ENCODE measurements at regions not wholly inside any gene's neighbourhood (a gene's known extent, or its start where the extent isn't known, plus 50 kb on each side); places are given as distances from the start of the nearest gene placed in this dataset.
A peak's percentile ranks its signal among the peaks of the same experiment; 100 is the strongest.
"Not testable (repeated sequence)": the region's sequence is repeated elsewhere in the genome, so short reads cannot be mapped to it uniquely, and the experiment has no call there.

DNA sequence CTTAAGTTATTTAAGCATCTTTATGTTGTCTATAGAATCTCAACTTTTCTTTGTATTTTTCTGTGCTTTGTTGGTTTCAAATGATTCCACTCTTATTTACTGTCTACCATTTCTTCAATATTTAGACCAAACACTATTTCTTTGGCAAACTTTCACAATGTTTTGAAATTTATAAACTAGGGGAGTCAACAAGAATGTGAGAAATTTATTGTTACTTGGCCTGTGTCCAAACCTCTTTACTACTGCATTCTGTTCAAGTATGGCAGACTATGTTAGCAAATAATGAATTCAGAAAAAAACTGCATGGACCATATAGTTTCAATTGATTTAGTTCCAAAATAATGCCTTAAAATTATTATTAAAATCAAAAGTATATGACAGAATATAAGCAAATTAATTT, 470.2 kb downstream of the FBXO15 start:
- H3K27me3 ChIP-seq (ENCODE audit: low read depth, low read length), result peaks cover 5% of the 10 kb centered on the region; the same call in 1 of the 2 replicates
- H3K27ac ChIP-seq (ENCODE audit: low read length), result no peak overlapping the region

DNA sequence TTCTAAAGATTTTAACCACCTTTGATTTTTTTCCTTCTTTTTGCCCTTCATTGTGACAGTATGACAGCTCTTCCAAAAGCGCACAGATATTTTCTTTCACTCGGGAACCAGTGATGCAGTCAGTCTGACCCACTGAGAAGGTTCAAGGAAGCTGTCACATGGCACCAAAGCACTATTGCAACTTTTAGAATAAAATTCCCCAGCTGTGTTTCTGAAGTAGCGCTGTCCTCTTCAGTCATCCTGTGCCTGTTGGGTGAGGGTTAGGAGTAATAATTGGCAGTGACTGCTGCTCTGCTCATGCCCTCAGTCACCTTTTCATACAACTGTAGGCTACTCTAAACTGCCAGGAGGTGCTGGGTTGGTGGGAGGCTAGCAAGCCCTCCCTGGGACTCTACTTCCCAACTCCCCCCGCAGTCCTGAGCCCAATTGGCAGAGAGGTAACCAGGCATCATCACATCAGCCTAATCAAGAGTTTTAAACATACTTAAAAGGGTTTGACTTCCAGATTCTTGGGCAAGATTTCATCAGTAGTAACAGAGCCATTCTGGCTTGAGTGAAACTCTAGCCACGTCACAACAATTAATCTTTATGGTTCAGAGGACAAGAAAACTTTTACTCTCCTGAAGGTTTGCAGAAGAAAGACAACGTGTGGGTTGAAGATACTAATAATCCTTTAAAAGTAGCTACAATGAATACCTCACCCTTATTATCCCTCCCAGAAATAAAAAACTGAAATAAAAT, 473.3 kb downstream of the FBXO15 start:
- Histone ChIP-seq H3K9ac (ENCODE audit: low read length) (no peak overlapping the region), H3K4me1 (ENCODE audit: low read length) (peaks cover 9% of the 10 kb centered on the region), H3K36me3 (replicated peaks; ENCODE audit: low read depth, low read length) (no peaks in the 10 kb centered on the region), H3K4me3 (ENCODE audit: low read length) (no peak overlapping the region), H3K27me3 (ENCODE audit: low read depth, low read length) (peaks cover 5% of the 10 kb centered on the region; the same call in 1 of the 2 replicates), H2AFZ (ENCODE audit: low read depth, low read length) (no peak overlapping the region), H3K79me2 (ENCODE audit: low read length) (no peaks in the 10 kb centered on the region), H3K27ac (ENCODE audit: low read length) (no peak overlapping the region), H4K20me1 (ENCODE audit: insufficient read depth, low read length) (no peaks in the 10 kb centered on the region), H3K4me2 (ENCODE audit: low read length) (no peak overlapping the region), H3K9me3 (ENCODE audit: insufficient read depth, low read length) (no peaks in the 10 kb centered on the region)
- TF ChIP-seq, protein P1, sequence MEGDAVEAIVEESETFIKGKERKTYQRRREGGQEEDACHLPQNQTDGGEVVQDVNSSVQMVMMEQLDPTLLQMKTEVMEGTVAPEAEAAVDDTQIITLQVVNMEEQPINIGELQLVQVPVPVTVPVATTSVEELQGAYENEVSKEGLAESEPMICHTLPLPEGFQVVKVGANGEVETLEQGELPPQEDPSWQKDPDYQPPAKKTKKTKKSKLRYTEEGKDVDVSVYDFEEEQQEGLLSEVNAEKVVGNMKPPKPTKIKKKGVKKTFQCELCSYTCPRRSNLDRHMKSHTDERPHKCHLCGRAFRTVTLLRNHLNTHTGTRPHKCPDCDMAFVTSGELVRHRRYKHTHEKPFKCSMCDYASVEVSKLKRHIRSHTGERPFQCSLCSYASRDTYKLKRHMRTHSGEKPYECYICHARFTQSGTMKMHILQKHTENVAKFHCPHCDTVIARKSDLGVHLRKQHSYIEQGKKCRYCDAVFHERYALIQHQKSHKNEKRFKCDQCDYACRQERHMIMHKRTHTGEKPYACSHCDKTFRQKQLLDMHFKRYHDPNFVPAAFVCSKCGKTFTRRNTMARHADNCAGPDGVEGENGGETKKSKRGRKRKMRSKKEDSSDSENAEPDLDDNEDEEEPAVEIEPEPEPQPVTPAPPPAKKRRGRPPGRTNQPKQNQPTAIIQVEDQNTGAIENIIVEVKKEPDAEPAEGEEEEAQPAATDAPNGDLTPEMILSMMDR (IDR thresholded peaks at IDR 0.05; ENCODE audit: low read depth, low read length), result no peak
- no peak for TF ChIP-seq EZH2phosphoT487 (IDR thresholded peaks at IDR 0.05; ENCODE audit: low read depth)

More for the DNA sequence above, 470.2 kb downstream of the FBXO15 start:
- no peaks in the 10 kb centered on the region for H3K79me2 ChIP-seq (ENCODE audit: low read length)
- H3K4me1 ChIP-seq (ENCODE audit: low read length), result peaks cover 20% of the 10 kb centered on the region
- H4K20me1 ChIP-seq (ENCODE audit: insufficient read depth, low read length), result no peaks in the 10 kb centered on the region
- H3K4me3 ChIP-seq (ENCODE audit: low read length), result no peak overlapping the region
- no peaks in the 10 kb centered on the region for H3K9me3 ChIP-seq (ENCODE audit: insufficient read depth, low read length)
- H3K9ac ChIP-seq (ENCODE audit: low read length), result no peak overlapping the region
- H3K36me3 ChIP-seq (replicated peaks; ENCODE audit: low read depth, low read length), result no peaks in the 10 kb centered on the region
- H3K4me2 ChIP-seq (ENCODE audit: low read length), result no peak overlapping the region
- TF ChIP-seq EZH2phosphoT487 (IDR thresholded peaks at IDR 0.05; ENCODE audit: low read depth), result no peak
- TF ChIP-seq, protein P1 (IDR thresholded peaks at IDR 0.05; ENCODE audit: low read depth, low read length), result no peak
- no peak overlapping the region for H2AFZ ChIP-seq (ENCODE audit: low read depth, low read length)

DNA sequence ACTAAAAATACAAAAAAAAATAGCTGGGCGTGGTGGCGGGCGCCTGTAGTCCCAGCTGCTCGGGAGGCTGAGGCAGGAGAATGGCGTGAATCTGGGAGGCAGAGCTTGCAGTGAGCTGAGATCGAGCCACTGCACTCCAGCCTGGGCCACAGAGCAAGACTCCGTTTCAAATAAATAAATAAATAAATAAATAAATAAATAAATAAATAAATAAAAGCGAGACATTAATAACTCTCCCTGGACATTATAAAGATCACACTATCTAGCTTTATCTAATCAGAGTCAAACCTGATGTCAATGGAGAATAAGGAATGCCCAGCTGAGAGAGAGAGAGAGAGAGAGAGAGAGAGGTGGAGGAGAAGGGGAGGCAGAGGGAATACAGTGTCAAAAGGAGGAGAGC, 476.2 kb downstream of the FBXO15 start:
- H3K27me3 ChIP-seq (ENCODE audit: low read depth, low read length); H3K4me3 ChIP-seq (ENCODE audit: low read length); H3K79me2 ChIP-seq (ENCODE audit: low read length); H3K9me3 ChIP-seq (ENCODE audit: insufficient read depth, low read length); H3K4me1 ChIP-seq (ENCODE audit: low read length); H3K4me2 ChIP-seq (ENCODE audit: low read length); H3K27ac ChIP-seq (ENCODE audit: low read length); H3K36me3 ChIP-seq (replicated peaks; ENCODE audit: low read depth, low read length); H4K20me1 ChIP-seq (ENCODE audit: insufficient read depth, low read length); H2AFZ ChIP-seq (ENCODE audit: low read depth, low read length); H3K9ac ChIP-seq (ENCODE audit: low read length): not testable (repeated sequence)

DNA sequence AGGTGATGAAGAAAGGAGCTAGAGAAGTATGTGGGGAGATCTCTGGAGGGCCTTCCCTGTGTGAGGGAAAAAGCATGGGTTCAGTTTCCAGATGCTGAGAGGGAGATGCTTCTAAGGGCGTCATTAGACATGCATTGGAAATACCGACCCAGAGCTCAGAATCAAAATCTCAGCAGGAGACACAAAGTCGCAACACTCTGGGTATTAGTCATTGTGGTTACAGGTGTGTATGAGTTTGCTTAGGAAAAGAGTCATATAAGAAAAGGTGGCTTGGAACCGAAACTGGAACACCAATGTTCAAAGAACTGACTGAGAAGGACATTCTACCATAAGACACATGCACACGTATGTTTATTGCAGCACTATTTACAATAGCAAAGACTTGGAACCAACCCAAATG, 477.1 kb downstream of the FBXO15 start:
- Histone ChIP-seq H3K4me3 (ENCODE audit: low read length) (no peak overlapping the region), H3K36me3 (replicated peaks; ENCODE audit: low read depth, low read length) (no peaks in the 10 kb centered on the region), H3K27me3 (ENCODE audit: low read depth, low read length) (peaks cover 5% of the 10 kb centered on the region; the same call in 1 of the 2 replicates), H3K4me2 (ENCODE audit: low read length) (peak overlapping the region; percentile 20; the same call in 1 of the 2 replicates), H3K9me3 (ENCODE audit: insufficient read depth, low read length) (no peaks in the 10 kb centered on the region), H3K79me2 (ENCODE audit: low read length) (no peaks in the 10 kb centered on the region), H4K20me1 (ENCODE audit: insufficient read depth, low read length) (no peaks in the 10 kb centered on the region), H3K9ac (ENCODE audit: low read length) (no peak overlapping the region), H2AFZ (ENCODE audit: low read depth, low read length) (no peak overlapping the region), H3K4me1 (ENCODE audit: low read length) (peaks cover 9% of the 10 kb centered on the region), H3K27ac (ENCODE audit: low read length) (no peak overlapping the region)
- TF ChIP-seq, protein P1 (IDR thresholded peaks at IDR 0.05; ENCODE audit: low read depth, low read length), result no peak
- TF ChIP-seq EZH2phosphoT487 (IDR thresholded peaks at IDR 0.05; ENCODE audit: low read depth), result no peak

Data from OCI-LY3 (cell line).